Neural cell (in vitro differentiated cells): ENCODE measurements at regions not wholly inside any gene's neighbourhood (a gene's known extent, or its start where the extent isn't known, plus 50 kb on each side); places are given as distances from the start of the nearest gene placed in this dataset.

ENCODE experiments used
- H2AFZ ChIP-seq: fragments of 200-600, 300-800 bp; sonication (generic), shearing (Covaris generic); 2 replicates; pipeline ENCODE4 v1.6.0; 2014; ENCODE audit warnings: low read depth, mild to moderate bottlenecking, antibody characterized with exemption, low read length, moderate library complexity
- H3F3A ChIP-seq: fragments of 200-600 bp; shearing (Covaris generic); 2 replicates; pipeline ENCODE4 v1.6.1; 2016; ENCODE audit warnings: mild to moderate bottlenecking, moderate library complexity, mixed read lengths, antibody characterized with exemption, low read length; ENCODE audit not compliant: insufficient read depth, poor library complexity, severe bottlenecking
- H3K27ac ChIP-seq: fragments of 200-600, 300-800 bp; sonication (generic), shearing (Covaris generic); 2 replicates; pipeline ENCODE4 v1.5.1; 2014; ENCODE audit warnings: mild to moderate bottlenecking, low read length, moderate library complexity
- H3K27me3 ChIP-seq: fragments of 300-800, 200-600 bp; sonication (generic), shearing (Covaris generic); 2 replicates; pipeline ENCODE4 v1.6.0; 2014; ENCODE audit warnings: mild to moderate bottlenecking, low read depth, low read length, moderate library complexity; ENCODE audit not compliant: insufficient read depth
- H3K36me3 ChIP-seq: fragments of 300-800, 200-600 bp; sonication (generic), shearing (Covaris generic); 2 replicates; pipeline ENCODE4 v1.5.1; 2014; ENCODE audit warnings: mild to moderate bottlenecking, antibody characterized with exemption, low read length, moderate library complexity; ENCODE audit not compliant: insufficient read depth
- H3K4me2 ChIP-seq: fragments of 300-800, 200-600 bp; sonication (generic), shearing (Covaris generic); 2 replicates; pipeline ENCODE4 v1.6.0; 2014; ENCODE audit warnings: mild to moderate bottlenecking, low read length
- H3K4me3 ChIP-seq: fragments of 300-800, 200-600 bp; sonication (generic), shearing (Covaris generic); 2 replicates; pipeline ENCODE4 v1.5.1; 2014; ENCODE audit warnings: mild to moderate bottlenecking, low read length, moderate library complexity
- H3K79me2 ChIP-seq: fragments of 200-600 bp; shearing (Covaris generic); replicated peaks from 2 replicates; pipeline ENCODE4 v1.6.0; 2014; ENCODE audit warnings: mild to moderate bottlenecking, low read length, moderate library complexity; ENCODE audit not compliant: insufficient read depth
- H3K9ac ChIP-seq: fragments of 300-800, 200-600 bp; sonication (generic), shearing (Covaris generic); 2 replicates; pipeline ENCODE4 v1.6.1; 2016; ENCODE audit warnings: mild to moderate bottlenecking, low read length, mixed read lengths
- H3K9me2 ChIP-seq: fragments of 200-600 bp; shearing (Covaris generic); 2 replicates; pipeline ENCODE4 v1.6.1; 2016; ENCODE audit warnings: mild to moderate bottlenecking, low read length, mixed read lengths; ENCODE audit not compliant: insufficient read depth
- H3K9me3 ChIP-seq: fragments of 200-600, 300-800 bp; sonication (generic), shearing (Covaris generic); 2 replicates; pipeline ENCODE4 v1.6.1; 2016; ENCODE audit warnings: mild to moderate bottlenecking, mixed run types, low read length, moderate library complexity, mixed read lengths
- H4K20me1 ChIP-seq: fragments of 200-600 bp; shearing (Covaris generic); 2 replicates; pipeline ENCODE4 v1.6.1; 2016; ENCODE audit warnings: mild to moderate bottlenecking, mixed run types; ENCODE audit not compliant: insufficient read depth
- CTCF ChIP-seq: fragments of 450-650 bp; IDR thresholded peaks from 2 replicates; pipeline ENCODE4 v1.5.1; 2014; ENCODE audit warnings: antibody characterized with exemption, mild to moderate bottlenecking, moderate library complexity; ENCODE audit not compliant: poor library complexity, severe bottlenecking
- EP300 ChIP-seq: fragments of 450-650 bp; conservative IDR thresholded peaks from 2 replicates; pipeline ENCODE4 v1.6.1; 2014; ENCODE audit warnings: antibody characterized with exemption, mild to moderate bottlenecking, moderate library complexity; ENCODE audit not compliant: poor library complexity, severe bottlenecking
- EZH2 ChIP-seq: fragments of 200-600, 300-800 bp; shearing (Covaris generic), sonication (generic); IDR thresholded peaks from 2 replicates; pipeline ENCODE4 v1.6.1; 2014; ENCODE audit warnings: antibody characterized with exemption, low read length, borderline replicate concordance, mild to moderate bottlenecking; ENCODE audit not compliant: insufficient read depth, poor library complexity, severe bottlenecking
- MXI1 ChIP-seq: fragments of 450-650 bp; conservative IDR thresholded peaks from 2 replicates; pipeline ENCODE4 v1.6.1; 2014; ENCODE audit warnings: antibody characterized with exemption, mild to moderate bottlenecking; ENCODE audit not compliant: poor library complexity, severe bottlenecking
- POLR2AphosphoS5 ChIP-seq: IDR thresholded peaks from 2 replicates; pipeline ENCODE4 v1.6.1; 2012
- RAD21 ChIP-seq: fragments of 450-650 bp; conservative IDR thresholded peaks from 2 replicates; pipeline ENCODE4 v1.6.1; 2014; ENCODE audit warnings: antibody characterized with exemption, mild to moderate bottlenecking, moderate library complexity
- REST ChIP-seq: IDR thresholded peaks from 2 replicates; pipeline ENCODE4 v1.6.1; 2012; ENCODE audit warnings: borderline replicate concordance
- TAF1 ChIP-seq: IDR thresholded peaks from 2 replicates; pipeline ENCODE4 v1.6.1; 2012; ENCODE audit warnings: low read depth

- H3K9me2 ChIP-seq: no peaks in the 10 kb centered on the region
- no peaks in the 10 kb centered on the region for H4K20me1 ChIP-seq
- H3K79me2 ChIP-seq: no peaks in the 10 kb centered on the region
- no peak overlapping the region for H3K4me2 ChIP-seq
- TF ChIP-seq CTCF: no peak
- no peak for TF ChIP-seq EZH2
- no peak for TF ChIP-seq MXI1
- TF ChIP-seq EP300: no peak
- no peak for TF ChIP-seq REST
- TF ChIP-seq RAD21: no peak
- TF ChIP-seq POLR2AphosphoS5: no peak
- no peak for TF ChIP-seq TAF1
- no peak overlapping the region for H3K4me3 ChIP-seq
- no peaks in the 10 kb centered on the region for H3K27me3 ChIP-seq
- H3K9ac ChIP-seq: no peak overlapping the region
- no peaks in the 10 kb centered on the region for H3K9me3 ChIP-seq
- H3F3A ChIP-seq: no peaks in the 10 kb centered on the region
- no peaks in the 10 kb centered on the region for H3K36me3 ChIP-seq
- H2AFZ ChIP-seq: no peak overlapping the region
- H3K27ac ChIP-seq: no peak overlapping the region
Observed at GRCh38 chr4:148527571-148527970, 85.4 kb upstream of the NR3C2 start.

GRCh38 chr4:148522995-148523394, 80.8 kb upstream of the NR3C2 start:
- Histone ChIP-seq H3K9me3 (no peaks in the 10 kb centered on the region), H2AFZ (no peak overlapping the region), H3K9me2 (no peaks in the 10 kb centered on the region), H3K4me3 (no peak overlapping the region), H3F3A (no peaks in the 10 kb centered on the region), H3K79me2 (no peaks in the 10 kb centered on the region), H4K20me1 (no peaks in the 10 kb centered on the region), H3K36me3 (no peaks in the 10 kb centered on the region), H3K27ac (no peak overlapping the region), H3K9ac (no peak overlapping the region), H3K27me3 (no peaks in the 10 kb centered on the region), H3K4me2 (no peak overlapping the region)
- TF ChIP-seq MXI1 (no peak), REST (no peak)
